Thyroid gland (tissue), 4 donors: ENCODE measurements at regions not wholly inside any gene's neighbourhood (a gene's known extent, or its start where the extent isn't known, plus 50 kb on each side); places are given as distances from the start of the nearest gene placed in this dataset.

ENCODE experiments used
- DNase-seq, 2 donors: peaks; one replicate each; pipeline ENCODE4 v3.0.0-alpha.2; 2019
- H3K27ac ChIP-seq, 3 donors: fragments of 200-600 bp; sonication (generic); 1 replicate in 2 of 3; 2 replicates in 1 of 3; pipeline ENCODE4 v1.5.1; 2016 to 2019; ENCODE audit warnings: mild to moderate bottlenecking in 1 of 3, moderate library complexity in 1 of 3
- H3K27me3 ChIP-seq: fragments of 200-600 bp; sonication (generic); one replicate; pipeline ENCODE4 v1.5.1; 2019
- H3K36me3 ChIP-seq, 2 donors: fragments of 200-600 bp; sonication (generic); one replicate each; pipeline ENCODE4 v1.5.1; 2016 to 2019
- H3K4me1 ChIP-seq, 2 donors: fragments of 200-600 bp; sonication (generic); one replicate each; pipeline ENCODE4 v1.5.1; 2017 to 2019
- H3K4me3 ChIP-seq, 3 donors: fragments of 200-600 bp; sonication (generic); replicated peaks in 1 of 3; 1 replicate in 2 of 3; 2 replicates in 1 of 3; pipeline ENCODE4 v1.5.1; 2016; ENCODE audit warnings: mild to moderate bottlenecking in 1 of 3
- H3K9me3 ChIP-seq: fragments of 200-600 bp; sonication (generic); one replicate; pipeline ENCODE4 v1.5.1; 2017
- POLR2A ChIP-seq, 2 donors: fragments of 450-650 bp; IDR thresholded peaks; one replicate each; pipeline ENCODE4 v1.6.1; 2017; ENCODE audit warnings: antibody characterized with exemption in 2 of 2, mild to moderate bottlenecking in 2 of 2, moderate library complexity in 1 of 2
- whole genome bisulfite sequencing, 2 donors: methylation state at CpG; one replicate each; pipeline ENCODE4 v1.1.5; 2017; 5-methylcytosine and 5-hydroxymethylcytosine counted together
- intact Hi-C: fragments of 100-400 bp; cut with DNase I; formaldehyde crosslinking; loops from one replicate; pipeline ENCODE4 v1.15.1; 2023
- TF ChIP-seq, protein P1 (sequence below), 6 experiments: fragments of 200-600 bp in 3 of 6; fragments of 450-650 bp in 3 of 6; sonication (generic) in 3 of 6; IDR thresholded peaks; one replicate each; pipeline ENCODE4 v1.5.1; 2016 to 2019; ENCODE audit warnings: antibody characterized with exemption in 6 of 6, mild to moderate bottlenecking in 2 of 6, inconsistent platforms in 1 of 6, moderate library complexity in 1 of 6

GRCh38 chr12:124174451-124175348 is 120.2 kb upstream of the RFLNA start:
- intact Hi-C loops = no loop called here
- 65 to 69% methylated on average over 17 of the region's 17 CpGs for WGBS, 2 donors
- H3K27ac ChIP-seq = no peak overlapping the region

GRCh38 chr12:124175704-124176103 is 119.2 kb upstream of the RFLNA start:
- Histone ChIP-seq H3K9me3 (no peaks in the 10 kb centered on the region), H3K27ac (no peak overlapping the region), H3K36me3 (no peaks in the 10 kb centered on the region), H3K4me1 (no peaks in the 10 kb centered on the region), H3K27me3 (no peaks in the 10 kb centered on the region), H3K4me3 (no peak overlapping the region)
- intact Hi-C loops = no loop called here
- 76% methylated on average over 9 of the region's 9 CpGs for WGBS, 2 donors
- DNase-seq = no peak
- no peak for TF ChIP-seq POLR2A (IDR thresholded peaks at IDR 0.05)
- TF ChIP-seq, protein P1, sequence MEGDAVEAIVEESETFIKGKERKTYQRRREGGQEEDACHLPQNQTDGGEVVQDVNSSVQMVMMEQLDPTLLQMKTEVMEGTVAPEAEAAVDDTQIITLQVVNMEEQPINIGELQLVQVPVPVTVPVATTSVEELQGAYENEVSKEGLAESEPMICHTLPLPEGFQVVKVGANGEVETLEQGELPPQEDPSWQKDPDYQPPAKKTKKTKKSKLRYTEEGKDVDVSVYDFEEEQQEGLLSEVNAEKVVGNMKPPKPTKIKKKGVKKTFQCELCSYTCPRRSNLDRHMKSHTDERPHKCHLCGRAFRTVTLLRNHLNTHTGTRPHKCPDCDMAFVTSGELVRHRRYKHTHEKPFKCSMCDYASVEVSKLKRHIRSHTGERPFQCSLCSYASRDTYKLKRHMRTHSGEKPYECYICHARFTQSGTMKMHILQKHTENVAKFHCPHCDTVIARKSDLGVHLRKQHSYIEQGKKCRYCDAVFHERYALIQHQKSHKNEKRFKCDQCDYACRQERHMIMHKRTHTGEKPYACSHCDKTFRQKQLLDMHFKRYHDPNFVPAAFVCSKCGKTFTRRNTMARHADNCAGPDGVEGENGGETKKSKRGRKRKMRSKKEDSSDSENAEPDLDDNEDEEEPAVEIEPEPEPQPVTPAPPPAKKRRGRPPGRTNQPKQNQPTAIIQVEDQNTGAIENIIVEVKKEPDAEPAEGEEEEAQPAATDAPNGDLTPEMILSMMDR (IDR thresholded peaks at IDR 0.05) = no peak

More at GRCh38 chr12:124174451-124175348, 120.2 kb upstream of the RFLNA start:
- H3K27me3 ChIP-seq = no peaks in the 10 kb centered on the region
- TF ChIP-seq POLR2A (IDR thresholded peaks at IDR 0.05) = no peak
- TF ChIP-seq, protein P1 (IDR thresholded peaks at IDR 0.05) = no peak
- DNase-seq = no peak
- H3K4me3 ChIP-seq = no peak overlapping the region
- H3K36me3 ChIP-seq = no peaks in the 10 kb centered on the region
- H3K9me3 ChIP-seq = no peaks in the 10 kb centered on the region
- H3K4me1 ChIP-seq = no peaks in the 10 kb centered on the region

DNA sequence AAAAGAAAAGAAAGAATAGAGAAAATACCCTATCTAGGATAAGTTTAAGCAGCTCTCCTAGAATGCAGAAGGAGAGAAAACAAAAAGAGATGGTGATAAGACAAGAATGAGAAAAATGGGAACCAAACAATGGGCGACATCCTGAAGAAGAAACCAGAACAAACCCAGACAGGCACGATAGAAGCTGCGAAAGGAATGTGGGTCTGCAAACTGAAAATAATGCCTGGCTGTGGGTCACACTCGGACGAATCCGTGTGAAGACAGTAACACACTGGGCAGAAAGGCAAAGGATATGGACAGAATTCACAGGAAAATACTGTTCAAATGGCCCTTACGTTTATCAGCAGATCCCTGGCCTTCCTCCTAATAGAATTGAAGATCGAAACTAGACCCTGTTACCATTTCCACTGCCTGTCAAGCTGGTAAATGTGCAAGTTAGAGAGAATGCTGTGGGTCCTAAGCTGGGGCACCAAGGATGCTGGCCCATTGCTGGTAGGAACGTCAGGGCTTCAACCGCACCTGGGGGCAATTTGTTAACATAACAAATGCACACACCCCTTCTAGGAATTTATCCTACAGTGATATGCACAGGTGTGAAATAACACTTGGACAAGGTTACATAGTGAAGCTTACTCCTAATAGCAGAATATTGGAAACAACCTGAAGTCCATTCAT is 117.5 kb upstream of the RFLNA start:
- no peaks in the 10 kb centered on the region for H3K27me3 ChIP-seq
- H3K9me3 ChIP-seq = no peaks in the 10 kb centered on the region
- no peak for DNase-seq
- TF ChIP-seq, protein P1 (IDR thresholded peaks at IDR 0.05) = no peak
- no peak for TF ChIP-seq POLR2A (IDR thresholded peaks at IDR 0.05)
- no peak overlapping the region for H3K27ac ChIP-seq
- no peak overlapping the region for H3K4me3 ChIP-seq
- WGBS, 2 donors = 83 to 88% methylated on average over 10 of the region's 10 CpGs
- no peaks in the 10 kb centered on the region for H3K36me3 ChIP-seq
- no peaks in the 10 kb centered on the region for H3K4me1 ChIP-seq
- intact Hi-C loops = no loop called here

DNA sequence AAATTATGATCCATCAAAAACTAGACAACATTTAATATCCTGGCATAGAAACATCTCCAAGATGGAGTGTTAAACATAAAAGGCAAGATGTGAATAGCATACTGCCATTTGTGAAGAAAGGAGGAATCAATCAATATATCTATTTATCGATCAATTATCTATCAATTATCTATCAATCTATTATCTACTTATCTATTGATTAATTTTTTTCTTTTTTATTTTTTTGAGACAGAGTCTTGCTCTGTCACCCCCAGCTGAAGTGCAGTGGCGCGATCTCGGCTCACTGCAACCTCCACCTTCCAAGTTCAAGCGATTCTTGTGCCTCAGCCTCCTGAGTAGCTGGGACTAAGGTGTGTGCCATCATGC is 117.0 kb upstream of the RFLNA start:
- Histone ChIP-seq H3K4me1 (no peaks in the 10 kb centered on the region), H3K27ac (no peak overlapping the region), H3K36me3 (no peaks in the 10 kb centered on the region), H3K9me3 (no peaks in the 10 kb centered on the region), H3K27me3 (no peaks in the 10 kb centered on the region), H3K4me3 (no peak overlapping the region)
- DNase-seq = no peak
- TF ChIP-seq, protein P1 (IDR thresholded peaks at IDR 0.05) = no peak
- TF ChIP-seq POLR2A (IDR thresholded peaks at IDR 0.05) = no peak
- 97 to 98% methylated on average over 5 of the region's 5 CpGs for WGBS, 2 donors
- intact Hi-C loops = no loop called here
